AG04449 (cell line): ENCODE measurements at regions not wholly inside any gene's neighbourhood (a gene's known extent, or its start where the extent isn't known, plus 50 kb on each side); places are given as distances from the start of the nearest gene placed in this dataset.

Experiments
- CTCF ChIA-PET: fragments of 350-600 bp; formaldehyde crosslinking; extraction: SDS; loops from one replicate; lab custom pipeline; 2021; ENCODE audit warnings: antibody characterized with exemption; lab: Yijun Ruan, JAX
- POLR2A ChIA-PET: fragments of 400-600, 350-600 bp; formaldehyde crosslinking; extraction: SDS; loops from one replicate; lab custom pipeline; 2020; ENCODE audit warnings: antibody characterized with exemption, inconsistent platforms; lab: Yijun Ruan, JAX
- DNase-seq: peaks from one replicate; pipeline ENCODE4 v3.0.0-alpha.2; 2010; ENCODE audit warnings: low read depth, low spot score
- H3K4me3 ChIP-seq: 2 replicates; pipeline ENCODE4 v1.5.1; 2011; ENCODE audit warnings: low read depth, mild to moderate bottlenecking, control low read depth, low read length
- TF ChIP-seq, protein P1 (sequence below): IDR thresholded peaks from one replicate; pipeline ENCODE4 v1.5.1; 2011; ENCODE audit warnings: mild to moderate bottlenecking, moderate library complexity, low read length, control low read depth, inconsistent platforms; ENCODE audit not compliant: insufficient read depth; ENCODE audit errors: missing control alignments

- H3K4me3 ChIP-seq: no peak overlapping the region
- TF ChIP-seq, protein P1, sequence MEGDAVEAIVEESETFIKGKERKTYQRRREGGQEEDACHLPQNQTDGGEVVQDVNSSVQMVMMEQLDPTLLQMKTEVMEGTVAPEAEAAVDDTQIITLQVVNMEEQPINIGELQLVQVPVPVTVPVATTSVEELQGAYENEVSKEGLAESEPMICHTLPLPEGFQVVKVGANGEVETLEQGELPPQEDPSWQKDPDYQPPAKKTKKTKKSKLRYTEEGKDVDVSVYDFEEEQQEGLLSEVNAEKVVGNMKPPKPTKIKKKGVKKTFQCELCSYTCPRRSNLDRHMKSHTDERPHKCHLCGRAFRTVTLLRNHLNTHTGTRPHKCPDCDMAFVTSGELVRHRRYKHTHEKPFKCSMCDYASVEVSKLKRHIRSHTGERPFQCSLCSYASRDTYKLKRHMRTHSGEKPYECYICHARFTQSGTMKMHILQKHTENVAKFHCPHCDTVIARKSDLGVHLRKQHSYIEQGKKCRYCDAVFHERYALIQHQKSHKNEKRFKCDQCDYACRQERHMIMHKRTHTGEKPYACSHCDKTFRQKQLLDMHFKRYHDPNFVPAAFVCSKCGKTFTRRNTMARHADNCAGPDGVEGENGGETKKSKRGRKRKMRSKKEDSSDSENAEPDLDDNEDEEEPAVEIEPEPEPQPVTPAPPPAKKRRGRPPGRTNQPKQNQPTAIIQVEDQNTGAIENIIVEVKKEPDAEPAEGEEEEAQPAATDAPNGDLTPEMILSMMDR: no peak
- ChIA-PET CTCF (interaction anchor here (1.2 to 8.9 kb wide), 3 partner anchors 117 to 294 kb away, joined by 4 to 156 read pairs (median 124); no protein-coding TSS in a partner anchor), POLR2A (interaction anchor here (0.6 kb wide), 1 partner anchor 1533 kb away, joined by 3 read pairs; no protein-coding TSS in a partner anchor)
- no peak for DNase-seq
Observed at GRCh38 chr2:56013475-56013874, 89.9 kb upstream of the EFEMP1 start.

GRCh38 chr2:56014046-56014730 lies 90.6 kb upstream of the EFEMP1 start:
- CTCF ChIA-PET: interaction anchor here (1.2 to 8.9 kb wide), 4 partner anchors 116 to 295 kb away, joined by 3 to 156 read pairs (median 64); no protein-coding TSS in a partner anchor
- DNase-seq: no peak

DNA sequence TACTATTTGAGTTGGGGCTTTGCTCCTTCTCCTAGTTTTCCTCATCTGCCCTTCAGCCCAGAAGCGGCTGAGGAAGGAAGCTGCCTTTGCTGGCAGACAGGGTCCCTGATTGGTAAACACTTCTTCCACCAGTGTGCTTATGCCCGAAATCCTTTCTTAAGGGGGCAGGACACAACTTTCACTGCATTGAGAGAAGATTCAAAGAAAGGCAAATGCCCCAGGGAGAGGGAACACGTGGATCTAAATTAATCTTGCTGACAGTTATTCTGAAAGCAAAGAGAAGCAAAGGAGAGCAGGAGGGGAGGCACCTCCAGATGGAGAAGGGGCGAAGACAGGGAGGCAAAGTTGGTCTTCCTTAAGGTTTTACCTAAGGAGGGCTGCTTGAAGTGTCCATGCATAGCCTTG lies 92.1 kb upstream of the EFEMP1 start:
- DNase-seq: no peak
- POLR2A ChIA-PET: no interaction called here

More at GRCh38 chr2:56014046-56014730, 90.6 kb upstream of the EFEMP1 start:
- no peak overlapping the region for H3K4me3 ChIP-seq
- TF ChIP-seq, protein P1: no peak
- POLR2A ChIA-PET: no interaction called here

DNA sequence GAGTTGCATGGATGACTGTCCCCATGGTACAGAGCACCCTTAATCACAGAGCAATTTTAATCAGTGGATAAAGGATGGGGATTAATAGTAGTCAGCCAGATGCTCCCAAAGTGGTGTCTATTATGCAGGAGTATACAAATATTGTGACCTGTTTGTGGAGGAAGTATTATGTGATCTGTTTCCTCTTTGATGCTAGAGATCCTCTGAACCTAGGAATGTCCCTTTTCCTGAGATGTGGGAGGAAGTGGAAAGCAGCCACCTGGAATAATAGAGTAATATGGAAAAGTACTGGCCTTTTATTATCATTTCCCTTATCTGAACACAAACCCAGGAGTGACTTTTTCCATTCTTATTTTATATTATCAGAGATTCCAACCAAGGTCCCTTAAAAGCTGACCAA lies 94.2 kb upstream of the EFEMP1 start:
- ChIA-PET POLR2A (no interaction called here), CTCF (interaction anchor here (0.7 to 5.1 kb wide), 3 partner anchors 57 to 300 kb away, joined by 3 to 25 read pairs (median 3); no protein-coding TSS in a partner anchor)
- H3K4me3 ChIP-seq: no peak overlapping the region
- TF ChIP-seq, protein P1: no peak
- DNase-seq: no peak

More for the DNA sequence above, 92.1 kb upstream of the EFEMP1 start:
- CTCF ChIA-PET: interaction anchor here (1.5 to 8.9 kb wide), 3 partner anchors 246 to 296 kb away, joined by 3 to 156 read pairs (median 124); no protein-coding TSS in a partner anchor
- TF ChIP-seq, protein P1: no peak
- no peak overlapping the region for H3K4me3 ChIP-seq

DNA sequence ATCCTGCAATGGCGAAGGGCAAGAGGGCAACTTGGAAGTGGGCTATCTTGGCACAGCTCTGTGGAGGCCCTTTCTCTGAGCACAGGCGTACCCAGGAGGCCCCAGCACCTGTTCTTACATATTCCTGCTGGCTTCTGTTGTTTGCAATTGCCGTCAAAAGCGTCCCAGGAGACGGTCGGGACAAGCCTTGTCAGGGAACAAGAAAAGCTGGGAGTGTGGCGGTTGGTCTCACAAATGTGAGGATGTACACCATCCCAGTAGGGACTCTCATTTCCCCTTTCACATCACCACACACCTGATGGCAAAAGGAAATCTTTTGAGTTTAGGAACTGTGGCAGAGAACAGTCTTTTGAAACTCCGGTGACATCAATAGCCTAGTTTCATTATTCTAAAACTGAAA lies 94.7 kb upstream of the EFEMP1 start:
- H3K4me3 ChIP-seq: no peak overlapping the region
- POLR2A ChIA-PET: no interaction called here
- CTCF ChIA-PET: interaction anchor here (0.7 to 5.1 kb wide), 3 partner anchors 57 to 301 kb away, joined by 3 to 25 read pairs (median 5); no protein-coding TSS in a partner anchor
- TF ChIP-seq, protein P1: no peak
- no peak for DNase-seq

GRCh38 chr2:56021136-56021474 lies 97.5 kb upstream of the EFEMP1 start:
- H3K4me3 ChIP-seq: no peak overlapping the region
- TF ChIP-seq, protein P1: no peak
- ChIA-PET CTCF (interaction anchor here (1.3 to 5.1 kb wide), 4 partner anchors 11 to 304 kb away, joined by 3 to 25 read pairs (median 13); no protein-coding TSS in a partner anchor), POLR2A (no interaction called here)
- DNase-seq: no peak
